ENCODE measurements at regions not wholly inside any gene's neighbourhood (a gene's known extent, or its start where the extent isn't known, plus 50 kb on each side); places are given as distances from the start of the nearest gene placed in this dataset.
"Not testable (repeated sequence)": the region's sequence is repeated elsewhere in the genome, so short reads cannot be mapped to it uniquely, and the experiment has no call there.

DNA sequence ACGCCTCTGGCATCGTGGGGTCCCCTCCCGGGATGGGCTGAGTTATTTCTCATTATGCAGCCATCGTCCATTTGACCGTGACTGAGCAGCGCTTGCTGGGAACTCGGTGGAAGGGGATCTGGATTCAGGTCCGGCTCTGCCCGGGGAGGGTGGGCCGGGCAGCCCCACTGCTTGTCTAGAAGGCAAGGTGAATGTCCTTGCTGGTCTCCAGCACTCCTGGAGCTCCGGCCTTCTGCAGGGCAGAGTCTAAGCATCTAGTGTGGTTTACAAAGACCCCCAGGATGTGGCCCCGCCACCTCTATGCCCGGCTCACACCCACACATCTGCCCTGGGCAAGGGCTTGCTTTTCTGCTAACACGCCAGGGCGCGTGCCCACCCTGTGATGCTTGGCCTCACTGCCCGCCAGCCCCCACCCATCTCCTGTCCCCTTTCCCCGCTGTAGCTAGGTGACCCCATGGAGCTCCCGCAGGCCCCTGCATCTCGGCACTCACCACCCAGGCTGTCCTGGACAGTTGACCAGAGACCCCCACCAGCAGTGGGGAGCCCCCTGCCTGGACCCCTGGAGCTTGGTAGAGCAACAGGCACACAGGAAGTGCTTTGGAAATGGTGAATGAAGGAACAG is 151.0 kb upstream of the CHST15 start:
- no peak overlapping the region for H3K4me3 ChIP-seq
- no peaks in the 10 kb centered on the region for H3K36me3 ChIP-seq
- no peaks in the 10 kb centered on the region for H3K4me1 ChIP-seq
- H3K27me3 ChIP-seq = no peaks in the 10 kb centered on the region
- DNase-seq = peak; percentile 62
- no peaks in the 10 kb centered on the region for H3K9me3 ChIP-seq
- TF ChIP-seq POLR2A (IDR thresholded peaks at IDR 0.05) (no peak), EP300 (IDR thresholded peaks at IDR 0.05) (no peak), POLR2AphosphoS5 (IDR thresholded peaks at IDR 0.05) (no peak)
- TF ChIP-seq, protein P1, sequence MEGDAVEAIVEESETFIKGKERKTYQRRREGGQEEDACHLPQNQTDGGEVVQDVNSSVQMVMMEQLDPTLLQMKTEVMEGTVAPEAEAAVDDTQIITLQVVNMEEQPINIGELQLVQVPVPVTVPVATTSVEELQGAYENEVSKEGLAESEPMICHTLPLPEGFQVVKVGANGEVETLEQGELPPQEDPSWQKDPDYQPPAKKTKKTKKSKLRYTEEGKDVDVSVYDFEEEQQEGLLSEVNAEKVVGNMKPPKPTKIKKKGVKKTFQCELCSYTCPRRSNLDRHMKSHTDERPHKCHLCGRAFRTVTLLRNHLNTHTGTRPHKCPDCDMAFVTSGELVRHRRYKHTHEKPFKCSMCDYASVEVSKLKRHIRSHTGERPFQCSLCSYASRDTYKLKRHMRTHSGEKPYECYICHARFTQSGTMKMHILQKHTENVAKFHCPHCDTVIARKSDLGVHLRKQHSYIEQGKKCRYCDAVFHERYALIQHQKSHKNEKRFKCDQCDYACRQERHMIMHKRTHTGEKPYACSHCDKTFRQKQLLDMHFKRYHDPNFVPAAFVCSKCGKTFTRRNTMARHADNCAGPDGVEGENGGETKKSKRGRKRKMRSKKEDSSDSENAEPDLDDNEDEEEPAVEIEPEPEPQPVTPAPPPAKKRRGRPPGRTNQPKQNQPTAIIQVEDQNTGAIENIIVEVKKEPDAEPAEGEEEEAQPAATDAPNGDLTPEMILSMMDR (IDR thresholded peaks at IDR 0.05) = no peak
- 87 to 94% methylated on average over 20 of the region's 20 CpGs for WGBS, 2 donors
- intact Hi-C loops (cut with DNase I) = no loop called here
- no peak overlapping the region for H3K27ac ChIP-seq

DNA sequence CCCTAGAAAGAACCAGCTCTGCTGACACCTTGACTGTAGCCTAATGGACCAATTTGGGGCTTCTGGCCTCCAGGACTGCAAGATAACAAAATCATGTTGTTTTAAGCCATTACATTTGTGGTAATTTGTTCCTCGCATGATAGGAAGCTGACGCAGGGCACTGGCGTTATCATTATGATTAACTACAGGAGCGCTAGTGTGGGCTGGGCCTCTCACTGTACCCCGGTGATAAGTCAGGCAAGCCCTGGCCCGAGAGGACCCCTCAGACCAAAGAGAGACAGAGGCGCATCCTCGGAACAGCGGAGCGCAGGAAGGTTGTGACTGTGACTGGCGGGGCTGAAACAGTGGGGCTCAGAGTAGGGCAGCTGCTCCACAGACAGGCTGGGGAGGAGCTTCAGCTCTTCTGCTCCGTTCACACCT is 150.3 kb upstream of the CHST15 start:
- no peaks in the 10 kb centered on the region for H3K36me3 ChIP-seq
- WGBS, 2 donors = 74 to 78% methylated on average over 12 of the region's 12 CpGs
- TF ChIP-seq POLR2A (IDR thresholded peaks at IDR 0.05) (no peak), EP300 (IDR thresholded peaks at IDR 0.05) (no peak), POLR2AphosphoS5 (IDR thresholded peaks at IDR 0.05) (no peak)
- TF ChIP-seq, protein P1 (IDR thresholded peaks at IDR 0.05) = no peak
- no peak overlapping the region for H3K27ac ChIP-seq
- H3K9me3 ChIP-seq = no peaks in the 10 kb centered on the region
- no peak for DNase-seq
- no peaks in the 10 kb centered on the region for H3K27me3 ChIP-seq
- intact Hi-C loops (cut with DNase I) = no loop called here
- no peaks in the 10 kb centered on the region for H3K4me1 ChIP-seq
- H3K4me3 ChIP-seq = no peak overlapping the region

DNA sequence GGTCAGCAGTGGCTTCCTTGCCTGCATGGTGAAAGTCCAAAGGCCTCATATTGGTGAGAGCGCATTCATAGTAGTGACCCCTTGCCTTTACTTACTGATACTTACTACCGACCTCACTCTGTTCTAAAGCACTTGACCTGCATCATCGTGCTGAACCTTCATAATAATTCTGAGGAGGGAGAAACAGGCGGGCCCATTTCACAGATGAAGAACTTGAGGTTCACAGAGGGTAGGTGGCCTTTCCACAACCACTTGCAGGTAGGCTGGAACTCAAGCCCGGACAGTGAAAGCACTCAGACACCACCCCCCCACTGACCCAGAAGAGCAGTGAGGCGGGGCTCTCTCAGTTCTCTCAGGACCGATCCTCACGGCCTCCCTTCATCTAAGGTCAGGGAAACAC is 149.4 kb upstream of the CHST15 start:
- no peak overlapping the region for H3K4me3 ChIP-seq
- peak; percentile 41 for DNase-seq
- no peak overlapping the region for H3K27ac ChIP-seq
- H3K27me3 ChIP-seq = no peaks in the 10 kb centered on the region
- TF ChIP-seq, protein P1 (IDR thresholded peaks at IDR 0.05) = no peak
- TF ChIP-seq POLR2AphosphoS5 (IDR thresholded peaks at IDR 0.05) = no peak
- TF ChIP-seq POLR2A (IDR thresholded peaks at IDR 0.05) = no peak
- no peak for TF ChIP-seq EP300 (IDR thresholded peaks at IDR 0.05)
- 85% methylated on average over 8 of the region's 8 CpGs for WGBS, 2 donors
- no peaks in the 10 kb centered on the region for H3K9me3 ChIP-seq
- H3K4me1 ChIP-seq = no peaks in the 10 kb centered on the region
- intact Hi-C loops (cut with DNase I) = no loop called here
- H3K36me3 ChIP-seq = no peaks in the 10 kb centered on the region

DNA sequence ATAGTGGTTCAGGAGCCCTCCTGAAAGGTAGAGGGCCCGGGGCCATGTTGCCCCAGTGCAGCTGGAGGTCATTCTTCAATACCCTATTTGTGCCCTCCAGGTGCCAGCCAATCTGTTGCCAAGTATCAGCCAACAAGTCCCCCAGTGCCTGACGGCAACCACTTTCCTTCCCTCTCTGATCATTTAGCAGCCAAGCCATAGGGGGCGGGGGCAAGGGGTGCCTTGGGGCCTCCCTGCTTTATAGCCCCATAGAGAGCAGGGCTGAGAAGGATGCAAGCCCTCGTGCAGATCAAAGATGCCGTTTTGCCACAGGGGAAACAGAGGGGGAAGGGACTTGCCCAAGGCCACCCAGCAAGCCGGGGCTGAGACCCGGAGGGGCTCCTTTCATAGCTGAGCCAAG is 149.0 kb upstream of the CHST15 start:
- Histone ChIP-seq H3K4me1 (no peaks in the 10 kb centered on the region), H3K27me3 (no peaks in the 10 kb centered on the region), H3K4me3 (no peak overlapping the region), H3K36me3 (no peaks in the 10 kb centered on the region), H3K27ac (no peak overlapping the region), H3K9me3 (no peaks in the 10 kb centered on the region)
- intact Hi-C loops (cut with DNase I) = no loop called here
- peak; percentile 45 for DNase-seq
- TF ChIP-seq EP300 (IDR thresholded peaks at IDR 0.05) = no peak
- no peak for TF ChIP-seq POLR2AphosphoS5 (IDR thresholded peaks at IDR 0.05)
- no peak for TF ChIP-seq POLR2A (IDR thresholded peaks at IDR 0.05)
- TF ChIP-seq, protein P1 (IDR thresholded peaks at IDR 0.05) = no peak
- 74 to 81% methylated on average over 7 of the region's 7 CpGs for WGBS, 2 donors

DNA sequence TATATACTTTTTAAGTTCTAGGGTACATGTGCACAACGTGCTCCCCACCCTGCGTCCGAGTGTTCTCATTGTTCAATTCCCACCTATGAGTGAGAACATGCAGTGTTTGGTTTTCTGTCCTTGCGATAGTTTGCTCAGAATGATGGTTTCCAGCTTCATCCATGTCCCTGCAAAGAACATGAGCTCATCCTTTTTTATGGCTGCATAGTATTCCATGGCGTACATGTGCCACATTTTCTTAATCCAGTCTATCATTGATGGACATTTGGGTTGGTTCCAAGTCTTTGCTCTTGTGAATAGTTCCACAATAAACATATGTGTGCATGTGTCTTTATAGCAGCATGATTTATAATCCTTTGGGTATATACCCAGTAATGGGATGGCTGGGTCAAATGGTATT is 148.1 kb upstream of the CHST15 start:
- 95 to 96% methylated on average over 5 of the region's 5 CpGs for WGBS, 2 donors
- not testable (repeated sequence) for H3K4me1 ChIP-seq, H3K9me3 ChIP-seq

More for the DNA sequence above, 148.1 kb upstream of the CHST15 start:
- H3K27ac ChIP-seq; DNase-seq; H3K4me3 ChIP-seq; H3K27me3 ChIP-seq; intact Hi-C loops (cut with DNase I); H3K36me3 ChIP-seq: not testable (repeated sequence)

Measured in sigmoid colon (tissue), 6 donors.